ENCODE measurements at regions not wholly inside any gene's neighbourhood (a gene's known extent, or its start where the extent isn't known, plus 50 kb on each side); places are given as distances from the start of the nearest gene placed in this dataset.
A peak's percentile ranks its signal among the peaks of the same experiment; 100 is the strongest.

DNA sequence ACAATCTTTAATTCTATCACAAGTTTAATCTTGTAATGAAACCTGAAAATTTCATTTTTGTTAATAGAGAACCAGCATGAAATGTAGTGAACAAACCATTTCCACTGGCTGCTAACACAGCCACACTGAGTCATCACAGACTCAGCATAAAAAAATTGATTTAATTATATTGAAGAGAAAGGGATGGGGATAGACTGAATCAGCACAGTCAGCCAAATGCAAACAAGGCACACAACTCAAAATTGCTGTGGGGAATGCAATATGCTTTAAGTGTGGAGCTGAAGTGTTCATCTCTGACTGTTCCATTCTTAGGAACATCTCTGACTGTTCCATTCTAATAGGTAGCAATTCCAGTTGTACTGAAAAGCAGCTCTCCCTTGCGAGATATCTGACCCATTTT lies 299.8 kb downstream of the MRPL39 start:
- TF ChIP-seq, protein P1, sequence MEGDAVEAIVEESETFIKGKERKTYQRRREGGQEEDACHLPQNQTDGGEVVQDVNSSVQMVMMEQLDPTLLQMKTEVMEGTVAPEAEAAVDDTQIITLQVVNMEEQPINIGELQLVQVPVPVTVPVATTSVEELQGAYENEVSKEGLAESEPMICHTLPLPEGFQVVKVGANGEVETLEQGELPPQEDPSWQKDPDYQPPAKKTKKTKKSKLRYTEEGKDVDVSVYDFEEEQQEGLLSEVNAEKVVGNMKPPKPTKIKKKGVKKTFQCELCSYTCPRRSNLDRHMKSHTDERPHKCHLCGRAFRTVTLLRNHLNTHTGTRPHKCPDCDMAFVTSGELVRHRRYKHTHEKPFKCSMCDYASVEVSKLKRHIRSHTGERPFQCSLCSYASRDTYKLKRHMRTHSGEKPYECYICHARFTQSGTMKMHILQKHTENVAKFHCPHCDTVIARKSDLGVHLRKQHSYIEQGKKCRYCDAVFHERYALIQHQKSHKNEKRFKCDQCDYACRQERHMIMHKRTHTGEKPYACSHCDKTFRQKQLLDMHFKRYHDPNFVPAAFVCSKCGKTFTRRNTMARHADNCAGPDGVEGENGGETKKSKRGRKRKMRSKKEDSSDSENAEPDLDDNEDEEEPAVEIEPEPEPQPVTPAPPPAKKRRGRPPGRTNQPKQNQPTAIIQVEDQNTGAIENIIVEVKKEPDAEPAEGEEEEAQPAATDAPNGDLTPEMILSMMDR (conservative IDR thresholded peaks at IDR 0.05; ENCODE audit: low read depth), result no peak
- no peak overlapping the region for H3K27ac ChIP-seq
- POLR2A ChIA-PET (ENCODE audit: low non-redundant PET), result no interaction called here
- DNase-seq (ENCODE audit: low spot score), result peak; percentile 13
- CTCF ChIA-PET, result no interaction called here

DNA sequence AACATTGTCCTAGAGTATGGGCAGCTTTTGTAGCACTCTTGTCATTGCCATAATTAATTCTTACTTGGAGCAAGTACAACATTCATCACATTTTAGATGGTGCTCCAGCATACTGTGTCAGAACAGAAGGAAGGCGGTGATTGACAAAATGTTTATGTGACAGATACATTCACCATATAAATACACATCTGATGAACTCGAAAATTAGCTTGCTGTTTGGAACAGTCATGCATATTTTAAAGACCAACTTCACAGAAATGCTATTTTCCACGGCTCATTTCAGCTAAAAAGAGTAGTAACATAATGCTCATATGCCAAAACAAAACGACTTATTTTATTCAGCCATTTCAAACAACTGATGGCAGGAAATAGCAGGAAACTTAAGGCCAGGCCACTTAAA lies 302.7 kb downstream of the MRPL39 start:
- POLR2A ChIA-PET (ENCODE audit: low non-redundant PET), result no interaction called here
- TF ChIP-seq, protein P1 (conservative IDR thresholded peaks at IDR 0.05; ENCODE audit: low read depth), result no peak
- CTCF ChIA-PET, result interaction anchor here (1.0 kb wide), 1 partner anchor 21 kb away, joined by 3 read pairs; no protein-coding TSS in a partner anchor
- no peak overlapping the region for H3K27ac ChIP-seq
- no peak for DNase-seq (ENCODE audit: low spot score)

DNA sequence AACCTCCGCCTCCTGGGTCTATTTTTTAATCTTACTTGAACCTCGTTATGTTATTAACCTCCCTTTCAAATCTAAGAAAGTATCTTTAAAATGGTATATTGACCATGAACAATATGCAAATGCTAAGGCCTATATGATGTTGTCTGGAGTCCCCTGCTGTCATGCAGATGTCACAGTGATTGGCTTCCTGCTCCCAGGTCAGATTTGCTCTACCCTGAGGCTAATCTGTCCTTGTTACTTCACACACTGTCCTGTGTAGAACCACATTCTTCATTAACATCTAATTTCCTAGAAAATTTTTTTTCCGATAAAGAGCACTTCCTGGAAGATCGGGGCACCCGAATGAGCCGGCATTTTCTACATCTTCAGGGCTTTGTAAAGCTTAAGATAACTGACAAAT lies 306.6 kb downstream of the MRPL39 start:
- ChIA-PET CTCF (no interaction called here), POLR2A (ENCODE audit: low non-redundant PET) (no interaction called here)
- no peak for DNase-seq (ENCODE audit: low spot score)
- TF ChIP-seq, protein P1 (conservative IDR thresholded peaks at IDR 0.05; ENCODE audit: low read depth), result no peak
- no peak overlapping the region for H3K27ac ChIP-seq

DNA sequence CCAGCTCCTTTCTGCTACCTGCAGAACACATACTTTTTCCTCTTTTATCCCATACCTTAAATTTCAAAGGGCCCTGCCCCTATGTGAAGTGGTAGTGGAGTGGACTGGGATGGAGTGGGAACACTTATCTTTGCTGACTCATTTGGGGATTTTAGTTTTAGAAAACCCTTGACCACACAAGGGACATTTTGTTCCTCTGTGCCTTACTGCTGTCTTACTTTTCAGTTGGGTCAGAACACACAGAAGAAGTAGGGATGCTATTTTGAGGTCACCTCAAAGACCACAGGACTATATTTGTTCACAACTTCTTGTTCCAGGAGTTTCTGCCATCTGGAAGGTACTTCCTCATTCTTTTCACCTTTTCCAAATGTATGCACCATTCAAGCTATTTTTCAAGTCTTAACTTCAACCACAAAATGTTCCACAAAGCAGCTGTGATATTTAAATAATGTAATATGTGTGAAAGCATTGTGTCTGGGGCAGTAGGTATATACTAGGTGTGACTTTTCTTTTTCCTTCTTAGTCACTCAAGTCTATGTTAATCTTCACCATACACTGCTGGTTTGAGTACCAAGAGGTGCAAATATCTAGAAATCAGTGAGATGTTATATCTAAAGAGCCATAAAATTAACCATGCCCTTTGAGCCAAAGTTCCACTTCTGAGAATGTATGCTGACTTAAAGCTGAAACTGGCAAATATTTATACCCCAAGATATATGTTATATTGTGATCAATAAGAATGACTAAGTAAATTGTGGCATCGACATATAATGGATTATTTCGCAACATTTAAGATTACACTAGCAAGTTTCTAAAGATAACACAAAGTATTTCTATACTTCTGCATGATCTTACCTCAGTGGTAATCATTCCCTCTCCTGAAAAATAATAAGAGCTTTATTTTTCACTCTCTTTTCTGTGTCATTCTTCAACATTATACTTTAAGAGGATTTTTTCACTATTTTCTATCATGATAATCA lies 308.5 kb downstream of the MRPL39 start:
- CTCF ChIA-PET, result interaction anchor here (0.6 to 0.7 kb wide), 2 partner anchors 35 to 406 kb away, joined by 3 read pairs; no protein-coding TSS in a partner anchor
- no peak for DNase-seq (ENCODE audit: low spot score)
- no peak overlapping the region for H3K27ac ChIP-seq
- POLR2A ChIA-PET (ENCODE audit: low non-redundant PET), result no interaction called here
- TF ChIP-seq, protein P1 (conservative IDR thresholded peaks at IDR 0.05; ENCODE audit: low read depth), result no peak

DNA sequence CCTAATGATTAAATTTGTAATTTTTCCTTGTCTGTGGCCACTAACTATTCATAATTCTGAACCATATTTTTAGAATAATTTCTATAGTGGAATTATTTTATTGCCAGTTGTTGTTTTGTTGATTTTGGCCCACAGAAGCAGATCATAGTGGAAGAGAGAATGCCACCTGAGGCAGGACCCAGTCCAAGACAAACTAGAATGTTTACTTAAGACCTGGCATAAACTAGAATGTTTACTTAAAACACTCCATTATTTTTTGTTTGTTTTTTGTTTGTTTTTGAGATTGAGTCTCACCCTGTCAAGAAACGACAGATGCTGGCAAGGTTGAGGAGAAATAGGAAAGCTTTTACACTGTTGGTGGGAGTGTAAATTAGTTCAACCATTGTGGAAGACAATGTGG lies 310.2 kb downstream of the MRPL39 start:
- CTCF ChIA-PET, result interaction anchor here (0.6 kb wide), 1 partner anchor 210 kb away, joined by 4 read pairs; no protein-coding TSS in a partner anchor
- no peak for DNase-seq (ENCODE audit: low spot score)
- POLR2A ChIA-PET (ENCODE audit: low non-redundant PET), result no interaction called here
- H3K27ac ChIP-seq, result no peak overlapping the region
- TF ChIP-seq, protein P1 (conservative IDR thresholded peaks at IDR 0.05; ENCODE audit: low read depth), result no peak

DNA sequence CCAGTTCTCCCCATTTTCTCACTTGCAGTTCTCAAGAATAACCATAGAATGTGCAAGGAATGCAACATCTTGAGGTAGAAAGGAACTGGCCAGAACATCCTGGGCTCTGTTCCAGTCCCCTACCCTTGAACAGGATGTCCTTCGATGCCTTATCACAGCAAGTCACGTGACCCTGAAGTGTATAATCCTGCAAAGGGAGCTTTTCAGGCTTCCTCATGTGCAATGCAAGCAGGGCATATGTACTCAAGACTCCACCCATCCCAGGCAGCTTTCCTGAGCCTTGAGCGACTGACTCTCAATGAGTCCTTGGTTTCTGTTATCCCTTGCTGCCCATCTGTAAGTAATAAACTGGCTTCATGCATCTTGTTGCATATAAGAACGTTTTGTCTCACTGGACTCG lies 311.0 kb downstream of the MRPL39 start:
- CTCF ChIA-PET, result no interaction called here
- no peak overlapping the region for H3K27ac ChIP-seq
- DNase-seq (ENCODE audit: low spot score), result no peak
- POLR2A ChIA-PET (ENCODE audit: low non-redundant PET), result no interaction called here
- TF ChIP-seq, protein P1 (conservative IDR thresholded peaks at IDR 0.05; ENCODE audit: low read depth), result no peak

Measured in RWPE1 (cell line).